H7 (cell line): ENCODE measurements at regions not wholly inside any gene's neighbourhood (a gene's known extent, or its start where the extent isn't known, plus 50 kb on each side); places are given as distances from the start of the nearest gene placed in this dataset.

Experiments used
- DNase-seq: peaks from one replicate; pipeline ENCODE4 v3.0.0; 2012
- H3K27me3 ChIP-seq: 2 replicates; pipeline ENCODE4 v1.6.0; 2011; ENCODE audit warnings: mild to moderate bottlenecking, low read length; ENCODE audit not compliant: control insufficient read depth, insufficient read depth
- H3K36me3 ChIP-seq: replicated peaks from 2 replicates; pipeline ENCODE4 v1.5.1; 2011; ENCODE audit warnings: low read length; ENCODE audit not compliant: control insufficient read depth, insufficient read depth
- H3K4me3 ChIP-seq: 2 replicates; pipeline ENCODE4 v1.5.1; 2011; ENCODE audit warnings: low read depth, mild to moderate bottlenecking, control low read depth, low read length, moderate library complexity; ENCODE audit not compliant: insufficient read depth

DNA sequence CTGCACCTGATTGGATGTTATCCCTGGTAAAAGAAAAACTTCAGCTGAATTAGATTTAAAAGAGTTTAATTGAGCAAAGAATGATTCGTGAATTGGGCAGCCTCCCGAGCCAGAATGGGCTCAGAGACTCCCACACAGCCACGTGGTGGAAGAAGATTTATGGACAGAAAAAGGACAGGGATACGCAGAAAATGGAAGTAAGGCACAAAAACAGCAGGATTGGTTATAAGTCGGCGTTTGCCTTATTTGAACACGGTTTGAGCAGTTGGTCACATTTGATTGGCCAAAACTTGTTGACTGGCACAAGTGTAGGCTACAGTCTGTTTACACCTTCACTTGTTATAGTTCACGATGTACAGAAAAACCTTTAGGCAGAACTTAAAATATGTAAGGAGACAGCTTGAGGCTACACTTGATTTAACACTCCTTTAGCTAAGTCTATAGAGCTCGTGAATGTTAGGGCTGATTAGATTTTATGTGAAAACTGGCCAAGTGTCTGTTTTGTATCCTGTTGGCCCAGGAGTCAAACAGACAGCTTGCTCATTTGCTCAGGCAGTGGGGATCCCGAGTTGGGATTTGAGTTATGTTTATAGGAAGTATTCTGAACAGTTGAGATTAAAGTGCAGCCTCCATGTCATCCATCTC lies 119.5 kb upstream of the SHISA6 start:
- no peak for DNase-seq
- H3K4me3 ChIP-seq = no peak overlapping the region
- no peaks in the 10 kb centered on the region for H3K27me3 ChIP-seq
- H3K36me3 ChIP-seq = no peaks in the 10 kb centered on the region

DNA sequence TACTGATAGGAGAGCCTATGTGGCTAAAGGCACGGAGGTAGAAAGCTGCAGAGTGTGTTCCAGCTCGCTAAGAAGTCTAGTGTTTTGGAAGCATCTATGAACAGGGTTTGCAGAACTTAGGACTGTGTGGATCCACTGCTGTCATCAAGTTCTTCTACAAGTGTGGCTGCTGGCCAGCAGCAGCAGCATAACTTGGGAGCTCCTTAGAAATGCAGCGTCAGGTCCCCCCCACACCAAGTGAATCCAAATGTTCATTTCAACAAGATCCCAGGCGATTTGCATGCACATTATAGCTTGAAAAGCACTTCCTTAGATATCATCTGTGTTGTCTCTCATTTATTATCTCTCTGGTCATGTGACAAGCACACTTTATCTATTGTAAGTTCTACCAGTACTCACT lies 131.9 kb upstream of the SHISA6 start:
- H3K4me3 ChIP-seq = no peak overlapping the region
- no peaks in the 10 kb centered on the region for H3K27me3 ChIP-seq
- no peak for DNase-seq
- H3K36me3 ChIP-seq = no peaks in the 10 kb centered on the region

DNA sequence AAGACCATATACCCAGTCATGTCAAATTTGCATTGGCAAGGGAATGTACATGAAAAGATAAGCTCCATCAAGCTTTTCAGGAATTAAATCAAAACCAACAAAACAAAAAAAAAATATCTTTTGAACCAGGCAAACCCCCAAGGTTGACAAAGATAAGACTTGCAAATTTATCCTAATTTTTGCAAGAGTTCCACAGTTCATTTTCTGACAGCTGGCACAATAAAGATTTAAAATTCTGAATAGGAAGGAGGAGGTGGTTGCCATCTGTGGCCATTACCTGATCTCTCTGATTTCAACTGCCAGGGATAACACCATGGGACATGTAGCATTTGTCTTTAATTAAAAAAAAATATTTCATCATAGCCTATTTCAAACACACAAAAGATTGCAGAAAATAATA lies 135.9 kb upstream of the SHISA6 start:
- Histone ChIP-seq H3K4me3 (no peak overlapping the region), H3K36me3 (no peaks in the 10 kb centered on the region), H3K27me3 (no peaks in the 10 kb centered on the region)
- no peak for DNase-seq

DNA sequence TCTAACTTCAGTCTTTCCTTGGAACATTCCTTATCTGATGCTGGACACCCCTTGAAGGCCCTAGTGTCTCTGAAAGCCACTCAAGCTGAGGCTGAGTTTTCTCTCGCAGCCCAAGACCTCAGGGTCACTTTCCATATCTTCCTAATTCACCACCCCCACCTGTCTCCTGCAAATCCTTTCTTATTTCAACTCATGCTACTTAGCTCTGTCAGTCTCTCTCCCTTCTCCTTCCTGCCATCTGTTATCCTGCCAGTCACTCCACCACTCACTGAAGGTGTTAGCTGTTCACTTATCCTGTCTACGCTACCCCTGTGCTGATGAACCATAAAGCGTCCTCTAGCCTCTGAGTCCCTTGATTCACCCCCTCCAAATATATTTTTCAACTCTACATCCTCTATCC lies 143.9 kb upstream of the SHISA6 start:
- DNase-seq = no peak
- no peak overlapping the region for H3K4me3 ChIP-seq
- H3K27me3 ChIP-seq = no peaks in the 10 kb centered on the region

DNA sequence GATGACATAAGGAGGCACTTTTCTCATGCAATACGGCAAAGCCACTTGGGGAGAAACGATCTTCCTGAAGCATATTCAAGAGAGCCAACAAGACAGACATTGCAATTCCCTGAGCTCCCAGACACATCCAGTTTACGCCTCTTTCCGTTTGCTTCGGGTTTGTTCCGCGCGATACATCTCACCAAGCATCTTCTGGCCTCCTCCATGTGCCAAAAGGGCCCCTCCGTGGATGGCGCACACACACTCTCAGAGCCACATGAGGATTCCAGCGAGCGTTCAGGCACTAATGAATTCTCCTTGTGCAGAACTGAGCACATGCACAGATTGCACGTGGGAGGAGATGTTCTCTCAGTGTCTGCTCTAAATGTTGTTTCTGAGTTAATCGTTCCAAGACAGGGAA lies 146.7 kb upstream of the SHISA6 start:
- Histone ChIP-seq H3K36me3 (no peaks in the 10 kb centered on the region), H3K27me3 (no peaks in the 10 kb centered on the region), H3K4me3 (no peak overlapping the region)
- DNase-seq = no peak

More for the DNA sequence above, 143.9 kb upstream of the SHISA6 start:
- no peaks in the 10 kb centered on the region for H3K36me3 ChIP-seq

DNA sequence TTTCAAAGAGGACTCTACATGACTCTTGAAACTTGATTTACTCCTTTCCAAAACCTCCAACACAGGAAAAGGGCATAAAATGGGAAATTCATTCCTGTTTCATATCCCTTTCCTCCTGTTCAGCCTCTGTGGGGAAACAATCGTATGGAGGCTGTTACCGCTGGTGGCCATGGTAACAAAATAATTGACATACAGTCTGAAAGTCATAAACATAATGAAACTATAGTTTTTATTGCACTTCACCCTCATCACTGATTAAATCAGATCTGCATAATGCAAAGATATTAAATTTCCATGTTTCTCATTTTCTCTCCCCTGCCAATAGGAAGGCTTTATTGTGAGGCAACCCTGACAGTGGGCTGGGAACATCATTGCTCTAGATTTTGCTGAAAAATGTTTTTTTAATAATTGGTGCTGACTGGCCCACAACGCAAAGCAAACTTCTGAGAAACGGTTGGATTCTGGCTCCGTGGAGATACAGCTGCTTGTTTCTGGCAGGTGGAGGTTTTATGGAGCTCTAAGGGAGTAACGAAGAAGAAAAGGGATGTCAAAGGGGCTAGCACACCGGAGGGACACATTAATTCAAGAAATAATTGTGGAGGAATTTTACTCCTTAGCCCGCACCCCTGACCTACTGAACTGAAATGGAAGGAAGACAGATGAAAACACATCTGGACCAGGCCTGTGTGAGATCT lies 154.2 kb upstream of the SHISA6 start:
- no peaks in the 10 kb centered on the region for H3K36me3 ChIP-seq
- DNase-seq = no peak
- no peak overlapping the region for H3K4me3 ChIP-seq
- no peaks in the 10 kb centered on the region; the same call in 1 of the 2 replicates for H3K27me3 ChIP-seq

DNA sequence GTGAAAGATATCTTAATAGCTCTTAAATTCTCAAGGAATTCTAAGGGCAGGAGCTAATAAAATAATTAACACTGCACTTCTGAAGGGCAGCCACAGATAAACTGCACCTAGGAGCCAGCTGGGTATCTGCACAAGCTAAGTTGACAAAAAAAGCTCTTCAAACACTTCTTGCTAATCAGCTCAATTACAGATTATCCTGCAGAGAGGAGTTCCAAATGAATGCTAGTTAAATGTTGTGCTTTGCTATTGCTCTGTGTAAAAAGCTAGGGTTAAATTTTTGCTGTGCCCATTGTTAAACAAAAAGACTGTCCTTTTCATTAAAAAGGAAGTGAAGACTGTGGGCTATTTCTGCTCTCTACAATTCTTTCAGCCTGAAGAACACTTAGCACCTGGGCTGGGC lies 158.5 kb upstream of the SHISA6 start:
- DNase-seq = peak; percentile 46

DNA sequence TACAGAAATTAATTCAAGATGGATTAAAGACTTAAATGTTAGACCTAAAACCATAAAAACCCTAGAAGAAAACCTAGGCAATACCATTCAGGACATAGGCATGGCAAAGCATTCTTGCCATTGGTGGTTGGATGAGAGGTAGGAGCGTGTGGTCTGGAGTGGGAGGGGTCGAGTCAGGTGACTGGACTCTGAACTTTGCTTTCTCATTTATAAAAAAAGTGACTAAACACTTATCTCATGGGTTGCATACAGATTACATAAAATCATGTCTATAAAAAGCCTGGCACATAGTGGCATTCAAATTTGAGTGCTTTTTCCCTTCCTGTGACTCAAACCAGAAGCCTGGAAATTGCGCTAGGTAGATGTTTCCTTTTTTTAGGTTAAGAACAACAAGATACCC lies 159.7 kb upstream of the SHISA6 start:
- Histone ChIP-seq H3K27me3 (no peaks in the 10 kb centered on the region; the same call in 1 of the 2 replicates), H3K36me3 (no peaks in the 10 kb centered on the region), H3K4me3 (no peak overlapping the region)
- no peak for DNase-seq

More for the DNA sequence above, 158.5 kb upstream of the SHISA6 start:
- Histone ChIP-seq H3K36me3 (no peaks in the 10 kb centered on the region), H3K27me3 (no peaks in the 10 kb centered on the region; the same call in 1 of the 2 replicates), H3K4me3 (no peak overlapping the region)

DNA sequence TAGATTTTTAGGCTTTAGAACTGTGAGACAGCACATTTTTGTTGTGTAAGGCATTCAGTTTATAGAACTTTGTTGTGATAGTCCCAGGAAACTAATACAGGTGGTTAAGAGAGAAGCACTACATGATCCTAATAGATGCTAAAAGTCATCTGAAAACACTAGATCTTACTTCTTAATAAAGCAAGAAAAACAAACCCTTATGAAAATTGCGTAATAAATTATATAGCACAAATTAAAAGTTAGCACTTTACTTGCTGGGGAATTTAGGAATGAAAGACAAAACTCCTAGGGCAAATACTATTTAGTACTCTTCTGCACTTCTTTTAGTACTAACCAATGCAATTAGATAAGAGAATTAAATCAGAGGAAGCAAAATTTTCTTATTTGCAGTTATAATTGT lies 163.3 kb upstream of the SHISA6 start:
- no peaks in the 10 kb centered on the region for H3K27me3 ChIP-seq
- H3K36me3 ChIP-seq = no peaks in the 10 kb centered on the region
- DNase-seq = no peak
- no peak overlapping the region for H3K4me3 ChIP-seq

DNA sequence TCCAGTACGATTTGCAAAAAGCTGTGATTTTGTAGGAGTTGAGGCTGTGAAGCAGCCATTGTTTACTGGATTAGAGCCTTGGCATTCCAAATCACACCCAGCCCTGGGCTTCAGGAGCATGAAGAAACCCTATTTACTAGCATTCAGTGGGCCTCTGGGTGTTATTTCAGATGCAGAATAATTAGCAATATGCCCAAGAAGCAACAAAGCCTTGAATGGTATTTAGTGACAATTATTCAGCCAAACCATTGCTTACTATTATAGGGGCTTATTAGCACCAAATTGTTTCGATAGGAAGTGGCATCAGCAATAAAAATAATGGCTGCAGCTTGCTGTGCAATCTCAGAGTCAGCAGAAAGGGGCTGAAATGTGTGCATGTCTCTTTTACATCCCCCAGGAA lies 166.6 kb upstream of the SHISA6 start:
- no peak overlapping the region for H3K4me3 ChIP-seq

DNA sequence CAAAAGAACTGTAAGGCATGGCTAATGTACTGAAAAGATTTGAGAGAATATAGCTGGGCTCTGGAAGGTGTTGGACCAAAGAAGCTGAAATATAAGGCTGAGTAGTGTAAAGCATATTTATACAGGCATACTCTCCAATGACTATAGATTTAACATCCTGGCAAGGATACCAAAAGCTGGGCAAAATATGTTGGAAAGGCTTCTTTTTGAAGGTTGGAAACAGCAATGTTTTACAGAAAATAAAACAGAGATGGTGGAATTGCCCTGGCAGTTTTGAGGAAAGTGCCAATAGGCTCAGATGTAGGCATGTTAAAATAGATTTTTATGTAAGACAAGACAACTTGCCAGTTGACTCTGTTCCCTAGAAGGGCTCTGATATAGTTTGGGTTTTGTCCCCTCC lies 184.1 kb upstream of the SHISA6 start:
- H3K36me3 ChIP-seq = no peaks in the 10 kb centered on the region
- H3K27me3 ChIP-seq = no peaks in the 10 kb centered on the region
- DNase-seq = no peak
- no peak overlapping the region for H3K4me3 ChIP-seq

More for the DNA sequence above, 166.6 kb upstream of the SHISA6 start:
- Histone ChIP-seq H3K27me3 (no peaks in the 10 kb centered on the region), H3K36me3 (no peaks in the 10 kb centered on the region)
- DNase-seq = no peak

DNA sequence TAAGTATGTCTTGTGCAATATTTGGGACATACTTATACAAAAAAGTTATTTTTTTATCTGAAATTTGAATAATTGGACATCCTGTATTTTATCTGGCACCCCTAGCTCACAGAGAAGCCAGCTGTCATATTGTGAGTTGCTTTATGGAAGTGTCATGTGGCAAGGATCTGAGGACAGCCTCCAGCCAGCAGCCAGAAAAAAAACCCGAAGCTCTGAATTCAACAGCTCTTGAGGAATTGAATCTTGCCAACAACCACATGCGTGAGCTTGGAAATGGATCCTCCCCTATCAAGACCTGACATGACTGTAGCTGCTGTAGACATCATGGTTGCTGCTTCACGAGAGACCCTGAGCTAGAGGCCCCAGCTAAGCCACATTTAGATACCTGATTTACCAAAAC lies 187.2 kb upstream of the SHISA6 start:
- Histone ChIP-seq H3K36me3 (no peaks in the 10 kb centered on the region), H3K4me3 (no peak overlapping the region), H3K27me3 (no peaks in the 10 kb centered on the region)
- DNase-seq = no peak

DNA sequence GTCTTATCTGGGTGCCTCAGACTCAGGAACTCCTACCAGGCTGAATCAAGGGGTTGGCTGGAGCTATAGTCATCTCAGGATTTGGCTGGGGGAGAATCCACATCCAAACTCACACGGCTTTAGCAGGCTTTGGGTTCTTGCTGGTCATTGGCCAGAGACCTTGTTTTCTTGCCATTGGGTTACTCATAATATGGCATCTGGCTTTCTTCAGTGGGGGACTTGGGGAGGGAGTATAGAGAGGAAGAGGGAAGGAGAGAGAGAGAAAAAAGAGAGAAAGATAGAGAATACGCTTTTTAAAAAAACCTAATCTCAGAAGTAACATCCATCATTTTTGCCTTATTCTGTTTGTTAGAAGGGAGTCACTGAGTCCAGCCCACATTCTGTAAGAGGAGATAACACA lies 191.5 kb upstream of the SHISA6 start:
- H3K4me3 ChIP-seq = no peak overlapping the region
- H3K36me3 ChIP-seq = no peaks in the 10 kb centered on the region
- H3K27me3 ChIP-seq = no peaks in the 10 kb centered on the region
- DNase-seq = no peak

DNA sequence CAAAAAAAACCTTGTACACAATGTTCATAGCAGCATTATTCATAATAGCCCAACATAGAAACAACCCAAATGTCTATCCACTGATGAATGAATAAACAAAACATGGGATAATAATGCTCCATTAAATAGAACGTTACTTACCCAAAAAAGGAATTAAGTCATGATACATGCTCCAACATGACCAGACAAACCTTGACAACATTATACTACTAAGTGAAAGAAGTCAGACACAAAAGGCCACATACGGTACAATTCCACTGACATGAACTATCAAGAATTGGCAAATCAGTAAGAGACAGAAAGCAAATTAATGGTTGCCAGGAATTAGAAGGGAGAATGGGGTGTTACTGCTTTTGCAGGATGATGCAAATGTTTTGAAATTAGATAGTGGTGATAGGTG lies 193.8 kb upstream of the SHISA6 start:
- H3K36me3 ChIP-seq = no peaks in the 10 kb centered on the region
- H3K4me3 ChIP-seq = no peak overlapping the region
- no peaks in the 10 kb centered on the region for H3K27me3 ChIP-seq
- no peak for DNase-seq

DNA sequence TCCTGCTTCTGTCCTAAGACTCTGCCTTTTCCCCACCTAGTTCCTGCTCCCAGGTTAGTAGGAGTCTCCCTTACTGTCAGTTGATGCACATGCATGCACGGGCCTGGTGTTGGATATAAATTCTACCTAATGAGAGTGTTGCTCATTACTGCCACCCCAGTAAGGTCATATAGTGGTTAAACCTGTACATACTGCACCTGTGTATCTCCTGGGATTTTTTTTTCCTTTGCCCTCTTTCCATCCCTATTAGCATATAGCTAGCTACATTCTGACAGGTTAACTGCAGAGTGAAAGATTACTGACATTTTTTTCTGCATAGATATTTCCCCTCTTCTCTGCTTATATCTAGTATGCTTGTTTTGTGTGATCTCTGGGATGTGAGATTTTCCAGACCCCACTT lies 201.5 kb upstream of the PIRT start:
- DNase-seq = no peak
- Histone ChIP-seq H3K36me3 (no peaks in the 10 kb centered on the region), H3K4me3 (no peak overlapping the region), H3K27me3 (no peaks in the 10 kb centered on the region)
